ENCODE measurements at regions not wholly inside any gene's neighbourhood (a gene's known extent, or its start where the extent isn't known, plus 50 kb on each side); places are given as distances from the start of the nearest gene placed in this dataset.

DNA sequence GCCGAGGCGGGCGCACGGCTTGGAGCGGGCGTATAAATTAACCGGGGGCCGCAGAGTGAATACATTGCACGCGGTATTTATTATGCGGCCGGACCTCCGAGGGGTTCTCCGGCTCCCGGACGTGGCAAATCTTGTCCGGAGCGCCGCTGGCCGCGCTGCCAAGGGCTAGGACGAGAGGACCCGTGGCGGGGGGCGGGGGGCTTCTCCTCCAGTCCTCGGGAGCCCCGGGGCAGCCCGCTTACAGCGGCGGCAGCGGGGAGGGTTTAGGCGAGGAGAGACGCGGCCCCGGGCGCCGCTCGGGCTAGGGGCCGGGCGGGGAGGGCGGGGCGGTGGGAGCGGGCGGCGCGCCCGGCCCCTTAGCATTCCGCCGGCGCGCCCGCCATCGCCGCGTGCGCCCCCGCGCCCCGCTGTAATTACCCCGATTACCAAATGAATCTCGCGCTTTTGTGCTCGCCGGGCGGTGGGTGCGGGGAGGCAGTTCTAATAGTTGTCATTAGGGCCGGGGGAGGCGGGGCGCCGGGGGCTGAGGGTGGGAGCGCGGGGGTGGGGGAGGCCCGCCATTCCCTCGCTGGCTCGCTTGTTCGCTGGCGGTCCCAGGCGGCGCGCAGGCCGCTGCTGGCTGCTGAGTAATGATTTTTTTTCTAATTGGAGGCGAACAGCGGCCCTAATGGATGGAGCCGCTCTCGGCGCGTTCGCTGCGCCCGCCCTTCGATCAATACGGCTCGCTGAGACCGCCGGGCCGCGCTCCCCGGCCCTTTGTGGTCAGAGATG, 276.6 kb downstream of the BCOR start:
- no peaks in the 10 kb centered on the region for H3K4me1 ChIP-seq (ENCODE audit: control insufficient read depth in 1 of 2, insufficient read depth in 2 of 2, low read length in 2 of 2)
- no peaks in the 10 kb centered on the region for H3K36me3 ChIP-seq (ENCODE audit: control insufficient read depth in 1 of 2, insufficient read depth in 2 of 2, low read length in 2 of 2)
- no peak overlapping the region for H3K9ac ChIP-seq (ENCODE audit: low read length)
- no peaks in the 10 kb centered on the region for H3K27me3 ChIP-seq (ENCODE audit: insufficient read depth, low read length)
- intact Hi-C loops (cut with micrococcal nuclease): no loop called here
- no peaks in the 10 kb centered on the region for H3K9me2 ChIP-seq (ENCODE audit: insufficient read depth)
- H2AFZ ChIP-seq (ENCODE audit: low read depth, low read length, poor library complexity, severe bottlenecking): no peak overlapping the region
- no TSS peak for BruUV-seq (replicated peaks)
- no peaks in the 10 kb centered on the region for H3K9me3 ChIP-seq (ENCODE audit: control insufficient read depth in 1 of 2, insufficient read depth in 1 of 2, low read depth in 1 of 2, low read length in 2 of 2)
- H3K4me2 ChIP-seq (ENCODE audit: low read length): no peak overlapping the region
- DNase-seq (ENCODE audit: low read depth, low spot score) (no peak), ATAC-seq (no peak)
- no peaks in the 10 kb centered on the region for H4K20me1 ChIP-seq (ENCODE audit: insufficient read depth)
- H3K27ac ChIP-seq (ENCODE audit: low read depth, low read length): no peak overlapping the region
- no peak overlapping the region for H3K4me3 ChIP-seq (replicated peaks in 1 of 2; ENCODE audit: low read depth in 1 of 2, low read length in 2 of 2)
- POLR2A ChIA-PET: no interaction called here
- RAD21 ChIA-PET (ENCODE audit: low non-redundant PET in 1 of 2, low total read pairs in 2 of 2, uncharacterized antibody in 2 of 2, unreplicated experiment in 2 of 2): no interaction called here
- no peaks in the 10 kb centered on the region for H3K79me2 ChIP-seq (ENCODE audit: insufficient read depth, low read length)
- TF ChIP-seq EGR1 (IDR thresholded peaks at IDR 0.05; ENCODE audit: low read depth) (no peak), TCF7L2 (IDR thresholded peaks at IDR 0.05; ENCODE audit: borderline replicate concordance, extremely low read depth, insufficient read depth, insufficient read length) (no peak), ZNF274 (IDR thresholded peaks at IDR 0.05; ENCODE audit: low read depth, low read length) (no peak), SIN3A (IDR thresholded peaks at IDR 0.05; ENCODE audit: low read depth) (no peak), POLR2AphosphoS5 (IDR thresholded peaks at IDR 0.05; ENCODE audit: low read depth, low read length) (no peak), SRF (IDR thresholded peaks at IDR 0.05; ENCODE audit: low read depth) (no peak), CBX3 (IDR thresholded peaks at IDR 0.05; ENCODE audit: low read depth) (no peak), SP1 (IDR thresholded peaks at IDR 0.05; ENCODE audit: low read depth) (no peak), FOSL1 (IDR thresholded peaks at IDR 0.05; ENCODE audit: low read depth) (no peak), JUND (IDR thresholded peaks at IDR 0.05) (no peak), RAD21 (IDR thresholded peaks at IDR 0.05; ENCODE audit: low read depth) (no peak)
- TF ChIP-seq, protein P1, sequence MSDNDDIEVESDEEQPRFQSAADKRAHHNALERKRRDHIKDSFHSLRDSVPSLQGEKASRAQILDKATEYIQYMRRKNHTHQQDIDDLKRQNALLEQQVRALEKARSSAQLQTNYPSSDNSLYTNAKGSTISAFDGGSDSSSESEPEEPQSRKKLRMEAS (IDR thresholded peaks at IDR 0.05): no peak
- TF ChIP-seq, protein P2, sequence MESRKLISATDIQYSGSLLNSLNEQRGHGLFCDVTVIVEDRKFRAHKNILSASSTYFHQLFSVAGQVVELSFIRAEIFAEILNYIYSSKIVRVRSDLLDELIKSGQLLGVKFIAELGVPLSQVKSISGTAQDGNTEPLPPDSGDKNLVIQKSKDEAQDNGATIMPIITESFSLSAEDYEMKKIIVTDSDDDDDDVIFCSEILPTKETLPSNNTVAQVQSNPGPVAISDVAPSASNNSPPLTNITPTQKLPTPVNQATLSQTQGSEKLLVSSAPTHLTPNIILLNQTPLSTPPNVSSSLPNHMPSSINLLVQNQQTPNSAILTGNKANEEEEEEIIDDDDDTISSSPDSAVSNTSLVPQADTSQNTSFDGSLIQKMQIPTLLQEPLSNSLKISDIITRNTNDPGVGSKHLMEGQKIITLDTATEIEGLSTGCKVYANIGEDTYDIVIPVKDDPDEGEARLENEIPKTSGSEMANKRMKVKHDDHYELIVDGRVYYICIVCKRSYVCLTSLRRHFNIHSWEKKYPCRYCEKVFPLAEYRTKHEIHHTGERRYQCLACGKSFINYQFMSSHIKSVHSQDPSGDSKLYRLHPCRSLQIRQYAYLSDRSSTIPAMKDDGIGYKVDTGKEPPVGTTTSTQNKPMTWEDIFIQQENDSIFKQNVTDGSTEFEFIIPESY (IDR thresholded peaks at IDR 0.05; ENCODE audit: extremely low read depth, insufficient replicate concordance, low read length): no peak
- TF ChIP-seq, protein P3, sequence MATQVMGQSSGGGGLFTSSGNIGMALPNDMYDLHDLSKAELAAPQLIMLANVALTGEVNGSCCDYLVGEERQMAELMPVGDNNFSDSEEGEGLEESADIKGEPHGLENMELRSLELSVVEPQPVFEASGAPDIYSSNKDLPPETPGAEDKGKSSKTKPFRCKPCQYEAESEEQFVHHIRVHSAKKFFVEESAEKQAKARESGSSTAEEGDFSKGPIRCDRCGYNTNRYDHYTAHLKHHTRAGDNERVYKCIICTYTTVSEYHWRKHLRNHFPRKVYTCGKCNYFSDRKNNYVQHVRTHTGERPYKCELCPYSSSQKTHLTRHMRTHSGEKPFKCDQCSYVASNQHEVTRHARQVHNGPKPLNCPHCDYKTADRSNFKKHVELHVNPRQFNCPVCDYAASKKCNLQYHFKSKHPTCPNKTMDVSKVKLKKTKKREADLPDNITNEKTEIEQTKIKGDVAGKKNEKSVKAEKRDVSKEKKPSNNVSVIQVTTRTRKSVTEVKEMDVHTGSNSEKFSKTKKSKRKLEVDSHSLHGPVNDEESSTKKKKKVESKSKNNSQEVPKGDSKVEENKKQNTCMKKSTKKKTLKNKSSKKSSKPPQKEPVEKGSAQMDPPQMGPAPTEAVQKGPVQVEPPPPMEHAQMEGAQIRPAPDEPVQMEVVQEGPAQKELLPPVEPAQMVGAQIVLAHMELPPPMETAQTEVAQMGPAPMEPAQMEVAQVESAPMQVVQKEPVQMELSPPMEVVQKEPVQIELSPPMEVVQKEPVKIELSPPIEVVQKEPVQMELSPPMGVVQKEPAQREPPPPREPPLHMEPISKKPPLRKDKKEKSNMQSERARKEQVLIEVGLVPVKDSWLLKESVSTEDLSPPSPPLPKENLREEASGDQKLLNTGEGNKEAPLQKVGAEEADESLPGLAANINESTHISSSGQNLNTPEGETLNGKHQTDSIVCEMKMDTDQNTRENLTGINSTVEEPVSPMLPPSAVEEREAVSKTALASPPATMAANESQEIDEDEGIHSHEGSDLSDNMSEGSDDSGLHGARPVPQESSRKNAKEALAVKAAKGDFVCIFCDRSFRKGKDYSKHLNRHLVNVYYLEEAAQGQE (IDR thresholded peaks at IDR 0.05; ENCODE audit: low read depth): no peak
- TF ChIP-seq, protein P4, sequence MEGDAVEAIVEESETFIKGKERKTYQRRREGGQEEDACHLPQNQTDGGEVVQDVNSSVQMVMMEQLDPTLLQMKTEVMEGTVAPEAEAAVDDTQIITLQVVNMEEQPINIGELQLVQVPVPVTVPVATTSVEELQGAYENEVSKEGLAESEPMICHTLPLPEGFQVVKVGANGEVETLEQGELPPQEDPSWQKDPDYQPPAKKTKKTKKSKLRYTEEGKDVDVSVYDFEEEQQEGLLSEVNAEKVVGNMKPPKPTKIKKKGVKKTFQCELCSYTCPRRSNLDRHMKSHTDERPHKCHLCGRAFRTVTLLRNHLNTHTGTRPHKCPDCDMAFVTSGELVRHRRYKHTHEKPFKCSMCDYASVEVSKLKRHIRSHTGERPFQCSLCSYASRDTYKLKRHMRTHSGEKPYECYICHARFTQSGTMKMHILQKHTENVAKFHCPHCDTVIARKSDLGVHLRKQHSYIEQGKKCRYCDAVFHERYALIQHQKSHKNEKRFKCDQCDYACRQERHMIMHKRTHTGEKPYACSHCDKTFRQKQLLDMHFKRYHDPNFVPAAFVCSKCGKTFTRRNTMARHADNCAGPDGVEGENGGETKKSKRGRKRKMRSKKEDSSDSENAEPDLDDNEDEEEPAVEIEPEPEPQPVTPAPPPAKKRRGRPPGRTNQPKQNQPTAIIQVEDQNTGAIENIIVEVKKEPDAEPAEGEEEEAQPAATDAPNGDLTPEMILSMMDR (IDR thresholded peaks at IDR 0.05 in 2 of 3, conservative IDR thresholded peaks at IDR 0.05 in 1 of 3; ENCODE audit: borderline replicate concordance in 1 of 3, insufficient read depth in 1 of 3, low read depth in 2 of 3, low read length in 2 of 3): no peak
- TF ChIP-seq, protein P5, sequence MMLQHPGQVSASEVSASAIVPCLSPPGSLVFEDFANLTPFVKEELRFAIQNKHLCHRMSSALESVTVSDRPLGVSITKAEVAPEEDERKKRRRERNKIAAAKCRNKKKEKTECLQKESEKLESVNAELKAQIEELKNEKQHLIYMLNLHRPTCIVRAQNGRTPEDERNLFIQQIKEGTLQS (IDR thresholded peaks at IDR 0.05): no peak
- CTCF ChIA-PET: no interaction called here

Measured in HCT116 (cell line).